ENCODE measurements at regions not wholly inside any gene's neighbourhood (a gene's known extent, or its start where the extent isn't known, plus 50 kb on each side); places are given as distances from the start of the nearest gene placed in this dataset.
A peak's percentile ranks its signal among the peaks of the same experiment; 100 is the strongest.

DNA sequence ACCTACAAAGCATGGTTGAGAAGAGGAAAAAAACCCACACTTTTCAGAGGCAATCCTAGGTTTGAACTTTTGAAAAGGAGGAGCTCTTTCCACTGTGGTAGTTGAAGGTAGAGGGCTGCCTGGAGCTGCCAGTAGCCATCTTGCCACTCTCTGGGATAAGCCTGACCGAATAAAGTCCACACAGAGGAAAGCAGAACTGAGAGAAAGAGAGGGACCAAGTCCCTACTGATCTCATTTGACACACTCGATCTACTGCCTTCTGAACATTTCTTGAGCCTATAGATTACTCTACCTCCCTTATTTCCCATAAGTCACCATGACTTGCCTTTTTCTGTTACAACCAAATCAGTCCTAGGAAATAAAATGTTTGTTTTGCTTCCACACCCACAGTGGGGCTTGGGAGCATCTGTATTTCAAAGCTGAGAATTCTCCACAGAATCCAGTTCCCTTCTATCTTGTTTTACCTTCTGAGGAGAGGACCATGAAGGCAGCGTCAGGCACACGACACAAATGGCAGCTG lies 147.0 kb upstream of the PTPRK start:
- no peak for DNase-seq (ENCODE audit: low read depth)

DNA sequence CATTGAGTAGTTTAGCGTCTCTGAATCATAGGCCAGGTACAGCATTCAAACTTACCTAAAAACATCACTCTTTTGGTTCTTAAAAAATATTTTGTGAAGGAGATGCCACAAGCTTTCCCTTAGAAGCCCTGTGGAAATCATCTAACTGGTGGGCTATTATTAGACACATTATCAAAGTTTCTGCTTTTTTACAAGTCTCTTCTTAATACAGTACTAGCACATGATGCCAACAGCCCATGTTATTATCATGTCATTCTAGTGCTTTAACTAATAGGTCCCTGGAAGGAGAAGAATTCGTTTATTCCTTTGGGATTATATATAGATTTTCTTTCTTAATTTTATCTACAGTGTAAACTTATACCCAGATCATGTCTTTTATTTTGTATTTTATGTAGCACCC lies 146.0 kb upstream of the PTPRK start:
- DNase-seq (ENCODE audit: low read depth): no peak

DNA sequence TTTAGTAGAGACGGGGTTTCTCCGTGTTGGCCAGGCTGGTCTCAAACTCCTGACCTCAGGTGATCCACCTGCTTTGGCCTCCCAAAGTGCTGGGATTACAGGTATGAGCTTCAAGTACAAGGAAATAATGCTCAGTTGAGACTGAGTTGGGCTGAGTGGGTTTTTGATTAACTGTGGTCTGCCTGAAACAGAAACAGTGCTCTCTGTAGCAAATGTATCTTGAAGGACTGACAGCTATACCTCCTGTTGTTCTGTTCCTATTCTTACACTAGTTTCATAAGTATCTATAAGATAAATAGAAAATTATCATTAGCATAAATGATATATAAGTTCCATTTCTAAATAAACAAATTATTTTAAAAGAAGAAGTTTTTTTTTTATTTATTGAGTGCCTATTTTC lies 142.8 kb upstream of the PTPRK start:
- DNase-seq (ENCODE audit: low read depth): no peak

DNA sequence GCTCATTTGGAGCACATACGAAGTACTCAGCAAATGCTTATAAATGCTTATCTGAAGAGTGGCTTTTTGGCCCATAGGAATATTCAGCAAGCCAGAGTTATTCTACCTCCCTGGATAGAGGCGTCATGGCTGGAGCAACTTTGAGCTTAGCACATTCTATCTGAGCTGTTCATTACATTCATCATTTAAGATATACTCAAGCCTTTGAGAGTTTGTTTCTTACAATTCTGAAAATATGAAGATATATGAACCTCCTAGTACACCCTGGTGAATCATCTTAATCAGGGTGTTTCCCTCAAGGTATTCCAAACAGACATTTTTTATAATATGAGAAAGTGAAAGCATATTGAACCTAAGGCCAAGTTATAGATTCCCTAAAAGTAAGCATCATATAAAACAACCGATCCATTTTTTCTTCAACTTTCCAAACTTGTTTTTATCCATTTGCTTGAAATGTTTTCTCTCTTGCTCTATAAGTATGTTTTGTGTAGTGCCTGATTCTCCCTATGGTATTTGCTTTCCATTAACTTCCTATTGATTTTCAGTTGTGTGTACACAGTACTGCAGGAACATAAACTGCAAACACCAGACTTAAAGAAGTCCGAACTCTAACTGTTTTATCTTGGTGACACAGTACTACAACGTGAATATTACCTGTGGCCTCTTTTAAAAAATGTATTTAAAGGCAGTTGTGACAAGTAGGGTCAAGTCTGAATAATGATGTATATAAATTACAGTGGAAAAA lies 139.7 kb upstream of the PTPRK start:
- no peak for DNase-seq (ENCODE audit: low read depth)

DNA sequence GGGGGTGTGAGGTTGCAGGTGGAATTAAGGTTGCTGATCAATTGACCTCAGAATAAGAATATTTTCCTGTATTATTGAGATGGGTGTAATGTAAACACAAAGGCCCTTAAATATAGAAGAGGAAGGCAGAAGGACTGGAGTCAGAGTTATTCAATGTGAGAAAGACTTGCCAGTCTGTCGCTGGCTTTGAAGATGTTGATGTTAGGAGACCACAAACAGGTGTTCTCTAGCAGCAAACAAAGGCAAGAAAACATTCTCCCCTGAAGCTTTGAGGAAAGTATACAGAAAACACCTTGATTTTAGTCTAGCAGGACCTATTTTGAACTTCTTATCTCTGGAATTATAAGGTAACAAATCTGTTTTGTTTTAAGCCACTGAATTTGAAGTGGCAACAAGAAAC lies 138.9 kb upstream of the PTPRK start:
- DNase-seq (ENCODE audit: low read depth): no peak

DNA sequence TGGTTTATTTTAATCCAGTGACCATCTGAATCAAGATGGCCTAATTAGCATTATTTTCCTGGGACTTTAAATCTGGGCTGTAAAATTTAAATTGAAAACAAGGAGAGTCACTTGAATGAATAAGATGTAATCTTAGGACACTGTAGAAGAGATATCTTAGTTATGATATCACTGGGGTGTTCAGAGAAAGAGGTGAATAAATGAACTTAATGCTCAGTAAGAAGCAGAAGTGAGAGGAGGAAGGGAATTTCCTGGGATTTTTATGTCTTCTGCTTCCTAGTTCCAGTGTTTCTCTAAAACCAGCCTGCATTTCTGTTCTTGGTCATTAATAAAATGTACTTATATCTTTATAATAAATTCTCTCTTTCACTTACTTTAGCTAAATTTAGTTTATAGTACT lies 136.8 kb upstream of the PTPRK start:
- no peak for DNase-seq (ENCODE audit: low read depth)

DNA sequence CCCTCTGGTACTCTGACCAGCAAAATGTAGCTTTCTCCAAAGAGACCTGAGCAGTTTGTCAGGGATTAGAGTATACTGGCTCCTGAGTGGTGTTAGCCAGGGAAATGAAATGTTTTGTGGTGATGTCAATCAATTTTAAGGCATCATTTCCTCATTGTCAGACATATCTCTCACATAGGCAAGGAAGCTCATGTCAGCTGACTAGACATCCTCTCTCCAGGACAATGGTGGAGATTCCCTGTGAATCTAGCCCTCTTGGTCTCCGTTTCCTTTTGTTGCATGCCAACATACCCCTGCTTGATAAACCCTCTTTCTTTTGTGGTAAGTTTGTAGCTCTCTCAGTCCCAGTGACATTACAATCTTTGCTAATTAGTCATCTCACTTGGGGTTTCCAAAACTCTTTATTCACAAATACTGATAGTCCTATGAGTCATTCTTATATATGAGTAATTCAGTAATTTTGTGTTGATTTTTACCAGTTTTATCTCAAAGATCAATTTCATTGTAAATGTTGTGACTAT lies 135.6 kb upstream of the PTPRK start:
- peak; percentile 94 for DNase-seq (ENCODE audit: low read depth)

DNA sequence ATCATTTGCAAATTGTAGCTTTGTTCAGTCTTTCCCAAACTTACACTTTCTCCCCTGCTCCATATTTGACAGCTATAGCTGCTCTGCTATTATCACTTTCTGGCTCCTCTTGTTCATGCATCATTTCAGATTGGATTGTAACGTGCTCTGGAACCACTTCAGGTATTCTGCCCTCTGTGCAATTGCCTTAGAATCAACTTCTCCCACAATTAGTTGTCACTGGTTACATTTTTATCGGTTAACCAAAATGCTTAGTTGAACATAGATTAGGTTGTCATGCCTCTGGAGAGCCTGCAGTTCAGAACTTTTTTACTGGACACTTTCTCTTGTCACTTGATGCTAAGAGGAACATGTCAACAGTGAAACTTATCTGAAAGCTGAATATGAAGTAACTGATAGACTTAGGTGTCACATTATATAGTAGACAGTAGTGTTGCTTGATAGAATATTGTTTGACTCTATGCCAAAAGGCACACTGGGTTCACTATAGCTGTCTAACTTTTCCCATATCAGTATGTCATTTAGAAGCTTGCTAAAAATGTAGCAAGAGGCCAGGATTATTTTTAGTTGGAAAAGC lies 127.7 kb upstream of the PTPRK start:
- no peak for DNase-seq (ENCODE audit: low read depth)

DNA sequence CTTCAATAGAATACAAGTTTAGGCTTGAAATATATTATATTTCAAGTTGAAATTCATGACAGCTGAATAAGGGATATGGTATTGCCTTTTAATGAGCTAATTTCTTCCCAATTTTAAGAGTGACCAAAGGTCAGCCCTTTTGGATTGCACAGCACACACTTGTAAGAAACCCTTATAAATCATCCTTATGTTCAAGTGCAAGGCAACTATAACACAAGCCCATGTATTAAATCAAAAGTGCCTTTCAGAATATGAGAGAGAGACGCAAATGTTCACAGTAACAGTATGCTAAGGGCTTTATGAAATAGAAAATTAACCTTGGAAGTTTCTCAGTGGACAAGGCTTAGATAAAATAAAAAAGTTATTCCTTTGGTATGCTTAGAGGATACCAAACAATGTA lies 121.7 kb upstream of the PTPRK start:
- DNase-seq (ENCODE audit: low read depth): no peak

DNA sequence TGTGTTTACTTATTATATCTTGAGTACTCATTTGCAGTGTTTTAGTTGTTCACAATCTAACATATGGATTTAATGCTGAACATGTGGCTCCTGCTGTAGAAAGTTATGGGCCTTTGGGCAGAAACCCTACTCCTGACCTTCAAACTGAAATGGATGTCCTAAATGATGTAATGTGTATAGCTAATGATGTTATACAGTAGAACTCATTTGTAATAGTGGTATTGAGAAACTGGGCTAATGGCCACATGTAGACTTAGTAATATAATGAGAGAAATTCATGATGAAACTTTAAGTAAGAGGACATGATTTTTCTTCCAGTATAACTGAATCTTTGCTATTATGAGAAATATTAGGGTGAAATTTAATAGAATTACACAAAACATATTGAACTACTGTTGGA lies 121.3 kb upstream of the PTPRK start:
- DNase-seq (ENCODE audit: low read depth): no peak

DNA sequence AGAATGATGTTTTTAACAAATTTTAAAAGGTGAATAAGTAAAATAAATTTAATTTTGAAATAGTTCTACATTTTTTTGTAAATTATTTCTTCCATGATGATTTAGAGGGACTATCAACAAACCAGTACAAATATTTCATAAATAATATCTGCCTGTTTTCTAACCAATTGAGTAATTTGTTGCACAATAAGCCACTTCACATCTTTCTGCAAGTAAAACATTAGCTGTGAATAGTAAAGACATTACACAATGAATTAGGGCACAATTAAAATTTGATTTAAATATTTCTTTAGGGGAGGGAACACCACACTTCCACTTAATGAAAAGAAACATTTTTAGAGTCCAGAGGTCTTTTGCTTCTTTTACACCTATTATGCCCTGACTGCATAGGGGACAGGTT lies 118.4 kb upstream of the PTPRK start:
- no peak for DNase-seq (ENCODE audit: low read depth)

DNA sequence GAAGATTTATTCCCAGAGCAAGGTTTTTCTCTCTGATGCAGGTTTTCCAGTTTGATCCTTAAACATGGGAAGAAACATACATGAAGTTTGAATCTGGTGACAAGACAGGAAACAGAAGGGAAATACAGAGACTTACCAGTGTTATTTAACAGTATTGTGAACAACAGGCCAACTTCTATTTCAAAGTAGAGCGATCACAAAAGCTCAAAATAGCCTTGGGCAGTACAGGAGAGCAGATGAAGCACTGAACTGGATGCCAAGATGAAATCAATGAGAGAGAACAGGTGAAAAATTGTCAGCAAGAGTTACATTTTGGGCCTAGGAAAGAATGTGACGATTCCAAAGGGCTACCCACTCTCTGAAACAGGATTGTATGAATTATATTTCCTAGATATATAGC lies 114.8 kb upstream of the PTPRK start:
- no peak for DNase-seq (ENCODE audit: low read depth)

DNA sequence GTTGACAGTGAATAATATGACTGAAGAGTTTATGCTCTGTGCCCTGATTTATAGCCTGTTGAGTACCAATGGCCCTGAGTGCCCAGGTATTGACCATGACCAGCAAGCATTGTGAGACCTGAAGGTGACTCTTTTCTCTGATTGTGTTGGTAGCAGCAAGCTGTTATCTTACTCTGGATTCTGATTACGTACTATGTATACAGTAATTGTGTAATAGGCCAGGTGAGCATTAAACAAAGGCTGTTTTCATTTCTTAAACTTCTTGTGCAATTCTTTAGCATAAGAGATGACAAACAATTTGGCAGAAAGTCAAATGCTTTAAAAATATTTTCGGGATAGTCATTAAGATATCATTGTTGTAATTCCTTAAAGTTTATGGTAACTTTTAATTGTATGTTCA lies 111.7 kb upstream of the PTPRK start:
- no peak for DNase-seq (ENCODE audit: low read depth)

DNA sequence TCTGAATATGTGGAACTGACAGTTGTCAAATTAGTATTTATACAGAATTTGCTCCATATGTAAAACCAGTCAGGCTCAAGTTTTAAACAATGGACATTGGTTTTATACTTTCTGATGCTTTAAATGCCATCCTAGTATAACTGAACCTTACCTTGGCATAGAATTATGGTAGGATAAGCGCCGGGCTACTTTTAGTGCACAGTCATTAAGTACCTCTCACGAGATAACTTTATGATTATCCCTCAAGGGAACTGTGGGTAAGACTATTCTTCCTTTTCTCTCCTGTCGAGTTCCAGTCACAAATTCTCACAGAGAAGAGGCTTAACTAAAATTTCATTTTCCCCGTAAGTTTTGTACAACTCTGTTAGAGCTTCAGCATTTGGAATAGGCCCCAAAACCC lies 110.6 kb upstream of the PTPRK start:
- no peak for DNase-seq (ENCODE audit: low read depth)

DNA sequence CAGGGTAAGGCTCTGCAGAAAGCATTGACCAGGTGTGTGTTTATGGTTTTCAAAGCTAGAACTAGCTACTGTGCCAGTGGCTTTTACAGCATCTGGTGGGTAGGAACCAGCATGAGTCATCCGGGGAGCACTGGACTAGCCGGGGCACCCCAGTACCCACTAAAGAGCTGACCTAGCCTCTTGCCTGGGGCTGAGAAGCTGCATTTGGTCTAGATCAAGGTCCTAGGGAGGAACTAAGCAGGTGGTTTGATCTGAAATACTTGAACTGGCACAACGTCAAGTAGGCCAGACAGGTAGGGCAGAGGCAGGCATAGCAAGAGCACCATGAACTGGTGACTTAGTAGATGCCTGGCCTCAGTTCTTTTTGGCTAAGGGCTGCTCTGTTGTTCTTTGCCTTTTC lies 109.8 kb upstream of the PTPRK start:
- peak; percentile 2 for DNase-seq (ENCODE audit: low read depth)

DNA sequence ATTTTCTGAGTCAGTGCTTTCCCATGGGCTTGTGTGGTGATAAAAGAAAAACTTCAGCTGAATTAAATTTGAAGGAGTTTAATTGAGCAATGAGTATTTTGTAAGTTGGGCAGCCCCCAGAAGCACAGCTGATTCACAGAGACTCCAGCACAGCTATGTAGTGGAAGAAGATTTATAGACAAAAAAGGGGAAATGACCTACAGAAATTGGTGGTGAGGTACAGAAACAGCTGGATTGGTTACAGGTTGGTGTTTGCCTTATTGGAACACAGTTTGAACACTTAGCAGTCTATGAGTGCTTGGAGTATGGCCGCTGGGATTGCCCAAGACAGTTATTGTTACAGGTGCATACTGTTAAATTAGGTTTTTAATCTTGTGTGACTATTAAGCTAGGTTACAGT lies 96.9 kb upstream of the PTPRK start:
- DNase-seq (ENCODE audit: low read depth): no peak

DNA sequence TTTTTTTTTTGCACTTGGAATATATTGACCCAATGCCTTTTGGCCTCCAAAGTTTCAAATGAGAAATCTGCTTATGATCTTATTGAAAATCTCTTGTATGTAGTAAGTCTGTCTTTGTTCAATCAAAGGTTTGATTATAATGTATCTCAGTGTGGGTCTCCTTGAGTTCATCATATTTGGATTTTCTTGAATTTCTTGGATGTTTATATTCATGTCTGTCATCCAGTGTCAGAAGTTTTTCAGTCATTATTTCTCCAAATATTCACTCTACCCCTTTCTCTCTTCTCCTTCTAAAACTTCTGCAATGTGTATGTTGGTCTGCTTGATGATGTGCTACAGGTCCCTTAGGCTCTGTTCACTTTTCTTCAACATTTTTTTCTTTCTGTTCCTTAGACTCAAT lies 95.9 kb upstream of the PTPRK start:
- no peak for DNase-seq (ENCODE audit: low read depth)

DNA sequence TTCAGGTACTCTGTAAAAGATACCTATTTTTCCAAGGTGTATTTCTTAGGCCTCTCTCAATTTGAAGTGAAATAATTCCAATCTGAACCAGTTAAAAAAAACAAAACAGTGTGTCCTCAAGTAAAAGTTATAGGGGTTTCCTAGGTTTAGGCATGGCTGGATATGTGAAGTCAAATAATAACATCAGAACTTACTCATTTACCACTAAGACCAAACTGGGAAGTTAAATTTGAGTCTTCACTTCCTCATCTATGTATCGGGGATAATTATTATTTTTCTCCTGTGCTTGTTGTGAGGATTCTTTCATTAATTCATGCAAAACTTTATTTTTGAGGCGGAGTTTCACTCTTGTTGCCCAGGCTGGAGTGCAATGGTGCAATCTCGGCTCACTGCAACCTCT lies 86.2 kb upstream of the PTPRK start:
- DNase-seq (ENCODE audit: low read depth): no peak

DNA sequence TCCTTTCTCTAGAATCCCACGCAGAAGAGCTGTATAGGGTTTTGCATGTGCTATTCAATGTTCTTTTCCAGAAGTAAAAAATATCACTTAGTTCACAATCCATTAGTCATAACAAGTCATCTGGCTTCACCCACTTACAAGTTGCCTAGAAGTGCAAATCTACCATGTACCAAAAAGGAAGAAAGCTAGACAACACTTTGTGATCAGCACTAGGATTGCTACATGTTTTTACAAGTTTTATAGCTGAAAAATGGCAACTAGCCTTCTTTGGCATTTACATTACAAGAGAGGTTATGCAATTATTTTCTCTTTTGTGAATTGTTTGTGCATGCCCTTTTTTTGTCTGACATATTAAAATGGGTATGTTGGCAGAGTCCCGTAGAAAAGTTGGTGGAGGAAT lies 85.6 kb upstream of the PTPRK start:
- no peak for DNase-seq (ENCODE audit: low read depth)

DNA sequence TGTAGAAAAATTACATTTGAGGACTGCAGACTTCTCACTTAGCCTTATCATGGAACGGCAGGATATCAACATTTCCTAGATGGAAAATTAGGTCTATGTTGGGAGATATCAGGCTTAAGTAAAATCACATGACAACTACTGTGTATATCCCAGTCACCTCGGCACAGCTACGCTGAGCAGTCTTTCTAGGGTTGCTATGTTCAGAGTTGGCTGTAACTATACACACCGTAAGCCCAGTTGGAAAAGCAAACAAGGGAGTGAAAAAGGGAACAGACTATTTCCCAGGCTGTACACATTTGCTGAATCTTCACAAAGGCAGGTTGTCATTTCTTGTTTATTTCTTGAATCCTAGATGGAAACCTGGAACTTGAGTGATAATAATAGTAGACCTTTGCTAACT lies 80.7 kb upstream of the PTPRK start:
- DNase-seq (ENCODE audit: low read depth): peak; percentile 71

DNA sequence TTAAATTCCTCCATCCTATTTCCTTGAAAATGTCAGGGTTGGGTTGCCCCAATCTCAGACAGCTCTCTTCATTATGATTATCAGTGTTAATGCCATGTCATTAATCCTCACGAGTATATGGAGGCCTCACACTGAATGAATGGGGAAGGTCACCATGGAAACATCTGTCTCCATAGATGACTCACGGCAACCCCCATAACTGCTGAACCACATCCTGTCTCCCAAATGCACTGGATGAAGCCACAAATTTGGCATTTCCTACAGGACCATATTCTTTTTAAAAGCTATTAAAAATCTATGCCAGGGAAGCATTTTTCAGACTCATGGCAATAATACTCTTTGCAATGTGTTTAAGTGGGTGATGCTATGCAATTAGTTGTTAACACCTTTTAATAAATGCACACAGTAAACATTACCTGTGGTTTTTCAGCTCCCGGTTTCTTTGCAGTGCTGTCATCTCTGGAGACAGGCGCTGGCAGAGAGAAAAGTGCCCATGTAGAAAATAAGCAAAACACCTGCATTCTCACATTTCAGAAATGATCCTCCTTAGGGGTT lies 80.1 kb upstream of the PTPRK start:
- peak; percentile 93 for DNase-seq (ENCODE audit: low read depth)

DNA sequence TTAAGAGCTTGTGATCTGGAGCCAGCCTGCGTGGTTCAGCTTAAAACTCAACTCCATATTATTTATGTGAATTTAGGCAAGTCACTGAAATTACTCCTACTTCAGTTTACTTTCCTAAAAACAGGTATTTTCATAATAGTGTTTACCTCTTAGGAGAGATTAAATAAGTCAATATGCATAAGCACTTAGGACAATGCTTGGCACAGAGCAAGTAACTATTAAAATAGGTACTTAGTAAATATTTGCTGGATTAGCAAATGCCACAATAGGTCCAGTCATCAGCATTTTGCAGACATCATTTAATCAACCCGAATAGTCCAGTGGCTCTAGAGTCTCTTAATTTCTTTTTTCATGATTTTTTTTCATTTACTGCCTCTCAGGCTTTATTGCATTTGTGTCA lies 78.6 kb upstream of the PTPRK start:
- DNase-seq (ENCODE audit: low read depth): no peak

DNA sequence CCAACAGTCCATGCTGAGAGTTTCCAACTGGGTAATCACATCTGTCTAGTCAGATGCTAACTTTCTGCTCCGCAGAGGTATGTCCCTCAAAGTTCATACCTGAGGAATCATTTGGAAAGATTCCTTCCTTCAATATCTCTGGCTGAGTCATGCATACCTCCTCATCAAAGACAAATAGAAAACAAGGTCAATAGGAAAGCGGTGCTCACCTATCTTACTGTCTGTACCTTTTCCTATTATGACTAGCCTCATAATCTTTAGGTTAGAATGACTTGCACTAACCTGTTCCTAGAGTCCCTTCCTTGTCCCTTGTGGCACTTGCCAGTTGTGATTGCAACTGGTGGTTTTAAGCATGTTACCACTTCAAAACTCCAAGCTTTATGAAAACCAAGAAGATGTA lies 78.2 kb upstream of the PTPRK start:
- DNase-seq (ENCODE audit: low read depth): no peak
